ENCODE measurements at regions not wholly inside any gene's neighbourhood (a gene's known extent, or its start where the extent isn't known, plus 50 kb on each side); places are given as distances from the start of the nearest gene placed in this dataset.
"Not testable (repeated sequence)": the region's sequence is repeated elsewhere in the genome, so short reads cannot be mapped to it uniquely, and the experiment has no call there.

DNA sequence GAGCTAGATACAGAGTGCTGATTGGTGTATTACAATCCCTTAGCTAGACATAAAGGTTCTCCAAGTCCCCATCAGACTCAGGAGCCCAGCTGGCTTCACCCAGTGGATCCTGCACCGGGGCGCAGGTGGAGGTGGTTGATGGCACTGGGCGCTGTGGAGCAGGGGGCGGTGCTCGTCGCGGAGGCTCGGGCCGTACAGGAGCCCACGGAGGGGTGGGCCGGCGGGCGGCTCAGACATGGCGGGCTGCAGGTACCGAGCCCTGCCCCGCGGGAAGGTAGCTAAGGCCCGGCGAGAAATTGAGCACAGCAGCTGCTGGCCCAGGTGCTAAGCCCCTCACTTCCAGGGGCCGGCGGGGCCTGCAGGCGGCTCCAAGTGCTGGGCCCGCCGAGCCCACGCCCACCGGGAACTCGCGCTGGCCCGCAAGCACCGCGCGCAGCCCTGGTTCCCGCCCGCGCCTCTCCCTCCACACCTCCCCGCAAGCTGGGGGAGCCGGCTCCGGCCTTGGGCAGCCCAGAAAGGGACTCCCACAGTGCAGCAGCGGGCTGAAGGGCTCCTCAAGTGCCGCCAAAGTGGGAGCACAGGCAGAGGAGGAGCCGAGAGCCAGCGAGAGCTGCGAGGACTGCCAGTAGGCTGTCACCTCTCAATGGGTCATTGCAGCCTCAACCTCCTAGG lies 96.4 kb upstream of the MYO10 start:
- TF ChIP-seq EZH2 (IDR thresholded peaks at IDR 0.05; ENCODE audit: borderline replicate concordance, insufficient read depth, low read depth, low read length, poor library complexity, severe bottlenecking): not testable (repeated sequence)
- TF ChIP-seq, protein P1, sequence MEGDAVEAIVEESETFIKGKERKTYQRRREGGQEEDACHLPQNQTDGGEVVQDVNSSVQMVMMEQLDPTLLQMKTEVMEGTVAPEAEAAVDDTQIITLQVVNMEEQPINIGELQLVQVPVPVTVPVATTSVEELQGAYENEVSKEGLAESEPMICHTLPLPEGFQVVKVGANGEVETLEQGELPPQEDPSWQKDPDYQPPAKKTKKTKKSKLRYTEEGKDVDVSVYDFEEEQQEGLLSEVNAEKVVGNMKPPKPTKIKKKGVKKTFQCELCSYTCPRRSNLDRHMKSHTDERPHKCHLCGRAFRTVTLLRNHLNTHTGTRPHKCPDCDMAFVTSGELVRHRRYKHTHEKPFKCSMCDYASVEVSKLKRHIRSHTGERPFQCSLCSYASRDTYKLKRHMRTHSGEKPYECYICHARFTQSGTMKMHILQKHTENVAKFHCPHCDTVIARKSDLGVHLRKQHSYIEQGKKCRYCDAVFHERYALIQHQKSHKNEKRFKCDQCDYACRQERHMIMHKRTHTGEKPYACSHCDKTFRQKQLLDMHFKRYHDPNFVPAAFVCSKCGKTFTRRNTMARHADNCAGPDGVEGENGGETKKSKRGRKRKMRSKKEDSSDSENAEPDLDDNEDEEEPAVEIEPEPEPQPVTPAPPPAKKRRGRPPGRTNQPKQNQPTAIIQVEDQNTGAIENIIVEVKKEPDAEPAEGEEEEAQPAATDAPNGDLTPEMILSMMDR (IDR thresholded peaks at IDR 0.05): not testable (repeated sequence)
